ENCODE measurements at regions not wholly inside any gene's neighbourhood (a gene's known extent, or its start where the extent isn't known, plus 50 kb on each side); places are given as distances from the start of the nearest gene placed in this dataset.

- no peaks in the 10 kb centered on the region for H3K36me3 Mint-ChIP-seq (ENCODE audit: low read depth)
- H3K4me1 Mint-ChIP-seq = no peaks in the 10 kb centered on the region
- POLR2A ChIA-PET = no interaction called here
- H3K27me3 Mint-ChIP-seq = peaks cover 14% of the 10 kb centered on the region
- TF ChIP-seq CTCF (IDR thresholded peaks at IDR 0.05) = no peak
- ATAC-seq (ENCODE audit: low read depth) (no peak), DNase-seq (no peak)
- no peak overlapping the region for H3K4me3 Mint-ChIP-seq
- no peak overlapping the region for H3K27ac Mint-ChIP-seq
- CTCF ChIA-PET = no interaction called here
- intact Hi-C loops (cut with micrococcal nuclease) = no loop called here
- no peaks in the 10 kb centered on the region for H3K9me3 Mint-ChIP-seq
Measured at GRCh38 chr12:5185435-5186069, 141.9 kb downstream of the KCNA5 start.

GRCh38 chr12:5186715-5187114, 143.0 kb downstream of the KCNA5 start:
- H3K27ac Mint-ChIP-seq = no peak overlapping the region
- ATAC-seq (ENCODE audit: low read depth) (no peak), DNase-seq (no peak)
- intact Hi-C loops (cut with micrococcal nuclease) = no loop called here
- H3K36me3 Mint-ChIP-seq (ENCODE audit: low read depth) = no peaks in the 10 kb centered on the region
- no peak for TF ChIP-seq CTCF (IDR thresholded peaks at IDR 0.05)
- H3K9me3 Mint-ChIP-seq = no peaks in the 10 kb centered on the region
- H3K27me3 Mint-ChIP-seq = peaks cover 9% of the 10 kb centered on the region
- H3K4me3 Mint-ChIP-seq = no peak overlapping the region
- no peaks in the 10 kb centered on the region for H3K4me1 Mint-ChIP-seq
- CTCF ChIA-PET = no interaction called here
- POLR2A ChIA-PET = no interaction called here

- intact Hi-C loops (cut with micrococcal nuclease) = no loop called here
- no peaks in the 10 kb centered on the region for H3K4me1 Mint-ChIP-seq
- no peak for ATAC-seq (ENCODE audit: low read depth)
- no peaks in the 10 kb centered on the region for H3K36me3 Mint-ChIP-seq (ENCODE audit: low read depth)
- ChIA-PET CTCF (no interaction called here), POLR2A (no interaction called here)
- no peak for TF ChIP-seq CTCF (IDR thresholded peaks at IDR 0.05)
- H3K27me3 Mint-ChIP-seq = peaks cover 9% of the 10 kb centered on the region
- no peak for DNase-seq
- no peak overlapping the region for H3K4me3 Mint-ChIP-seq
- H3K27ac Mint-ChIP-seq = no peak overlapping the region
- H3K9me3 Mint-ChIP-seq = no peaks in the 10 kb centered on the region
Measured at GRCh38 chr12:5187136-5187535, 143.5 kb downstream of the KCNA5 start.

GRCh38 chr12:5188472-5188871, 144.8 kb downstream of the KCNA5 start:
- Mint-ChIP-seq H3K4me3 (no peak overlapping the region), H3K9me3 (no peaks in the 10 kb centered on the region), H3K4me1 (no peaks in the 10 kb centered on the region), H3K27ac (no peak overlapping the region), H3K36me3 (ENCODE audit: low read depth) (no peaks in the 10 kb centered on the region), H3K27me3 (peaks cover 8% of the 10 kb centered on the region)
- no peak for ATAC-seq (ENCODE audit: low read depth)
- intact Hi-C loops (cut with micrococcal nuclease) = no loop called here
- CTCF ChIA-PET = no interaction called here
- DNase-seq = no peak
- TF ChIP-seq CTCF (IDR thresholded peaks at IDR 0.05) = no peak
- POLR2A ChIA-PET = no interaction called here

- CTCF ChIA-PET = no interaction called here
- ATAC-seq (ENCODE audit: low read depth) (no peak), DNase-seq (no peak)
- peaks cover 6% of the 10 kb centered on the region for H3K27me3 Mint-ChIP-seq
- TF ChIP-seq CTCF (IDR thresholded peaks at IDR 0.05) = no peak
- H3K9me3 Mint-ChIP-seq = no peaks in the 10 kb centered on the region
- H3K4me3 Mint-ChIP-seq = no peak overlapping the region
- intact Hi-C loops (cut with micrococcal nuclease) = no loop called here
- H3K27ac Mint-ChIP-seq = no peak overlapping the region
- no peaks in the 10 kb centered on the region for H3K4me1 Mint-ChIP-seq
- no peaks in the 10 kb centered on the region for H3K36me3 Mint-ChIP-seq (ENCODE audit: low read depth)
- POLR2A ChIA-PET = no interaction called here
Measured at GRCh38 chr12:5189173-5189572, 145.5 kb downstream of the KCNA5 start.

All from activated B cell treated with CpG ODN at 0.5 μM for 24 hours (primary cell).